ENCODE measurements at regions not wholly inside any gene's neighbourhood (a gene's known extent, or its start where the extent isn't known, plus 50 kb on each side); places are given as distances from the start of the nearest gene placed in this dataset.

GRCh38 chrY:4483693-4484092 is 516.4 kb upstream of the PCDH11Y start:
- TF ChIP-seq CTCF (conservative IDR thresholded peaks at IDR 0.05; ENCODE audit: low read length), result peak; percentile 72
- no peak for TF ChIP-seq EZH2phosphoT487 (IDR thresholded peaks at IDR 0.05; ENCODE audit: borderline replicate concordance, low read depth, low read length)

All from OCI-LY7 (cell line).